Cardiac muscle cell (in vitro differentiated cells and primary cell): ENCODE measurements at regions not wholly inside any gene's neighbourhood (a gene's known extent, or its start where the extent isn't known, plus 50 kb on each side); places are given as distances from the start of the nearest gene placed in this dataset.
"Not testable (repeated sequence)": the region's sequence is repeated elsewhere in the genome, so short reads cannot be mapped to it uniquely, and the experiment has no call there.

Source experiments
- DNase-seq, 2 donors: peaks; one replicate each; pipeline versions ENCODE4 v3.0.0 to v3.0.0-alpha.2; 2010 to 2017; ENCODE audit warnings: low read depth in 1 of 2, low spot score in 1 of 2
- H3K27ac ChIP-seq: fragments of 200-600 bp; sonication (generic); 2 replicates; pipeline ENCODE4 v1.5.1; 2016
- H3K27me3 ChIP-seq: fragments of 200-600 bp; sonication (generic); 2 replicates; pipeline ENCODE4 v1.6.0; 2016; ENCODE audit warnings: control low read depth
- H3K36me3 ChIP-seq: fragments of 200-600 bp; sonication (generic); 2 replicates; pipeline ENCODE4 v1.5.1; 2016; ENCODE audit warnings: control low read depth
- H3K4me1 ChIP-seq: fragments of 200-600 bp; sonication (generic); 2 replicates; pipeline ENCODE4 v1.8.1; 2017; ENCODE audit warnings: low read depth, mild to moderate bottlenecking, mixed run types
- H3K4me3 ChIP-seq: fragments of 200-600 bp; sonication (generic); 2 replicates; pipeline ENCODE4 v1.5.1; 2016; ENCODE audit warnings: mild to moderate bottlenecking
- H3K9me3 ChIP-seq: fragments of 200-600 bp; sonication (generic); 2 replicates; pipeline ENCODE4 v1.5.1; 2017; ENCODE audit warnings: low read depth, mild to moderate bottlenecking, control low read depth
- CTCF ChIP-seq: IDR thresholded peaks from 2 replicates; pipeline ENCODE4 v1.5.1; 2012; ENCODE audit warnings: low read depth, mild to moderate bottlenecking, low read length

GRCh38 chr7:69246758-69247157 is 351.5 kb upstream of the AUTS2 start:
- Histone ChIP-seq H3K27me3 (no peaks in the 10 kb centered on the region), H3K4me3 (no peak overlapping the region), H3K9me3 (no peaks in the 10 kb centered on the region), H3K4me1 (no peaks in the 10 kb centered on the region), H3K27ac (no peak overlapping the region), H3K36me3 (no peaks in the 10 kb centered on the region)
- no peak for DNase-seq
- TF ChIP-seq CTCF, result no peak

- H3K4me3 ChIP-seq, H3K9me3 ChIP-seq, DNase-seq, H3K4me1 ChIP-seq, H3K27ac ChIP-seq, H3K36me3 ChIP-seq, H3K27me3 ChIP-seq: not testable (repeated sequence)
These were observed 349.9 kb upstream of the AUTS2 start for GRCh38 chr7:69248382-69248828.

- Histone ChIP-seq H3K9me3 (no peaks in the 10 kb centered on the region), H3K27ac (no peak overlapping the region), H3K27me3 (no peaks in the 10 kb centered on the region), H3K4me3 (no peak overlapping the region), H3K36me3 (no peaks in the 10 kb centered on the region), H3K4me1 (no peaks in the 10 kb centered on the region)
- DNase-seq, result no peak
- no peak for TF ChIP-seq CTCF
These were observed 347.3 kb upstream of the AUTS2 start for GRCh38 chr7:69250958-69251357.

GRCh38 chr7:69254643-69255042 is 343.6 kb upstream of the AUTS2 start:
- H3K36me3 ChIP-seq, result no peaks in the 10 kb centered on the region

GRCh38 chr7:69256634-69257081 is 341.6 kb upstream of the AUTS2 start:
- no peak overlapping the region for H3K4me3 ChIP-seq
- H3K9me3 ChIP-seq, result no peaks in the 10 kb centered on the region
- no peaks in the 10 kb centered on the region for H3K27me3 ChIP-seq
- DNase-seq, result no peak
- no peak overlapping the region for H3K27ac ChIP-seq
- no peaks in the 10 kb centered on the region for H3K36me3 ChIP-seq
- no peak for TF ChIP-seq CTCF
- H3K4me1 ChIP-seq, result peaks cover 6% of the 10 kb centered on the region

More at GRCh38 chr7:69254643-69255042, 343.6 kb upstream of the AUTS2 start:
- no peaks in the 10 kb centered on the region for H3K9me3 ChIP-seq
- H3K27ac ChIP-seq, result no peak overlapping the region
- H3K27me3 ChIP-seq, result no peaks in the 10 kb centered on the region
- no peak overlapping the region for H3K4me3 ChIP-seq
- no peak for DNase-seq
- H3K4me1 ChIP-seq, result peaks cover 2% of the 10 kb centered on the region
- no peak for TF ChIP-seq CTCF

GRCh38 chr7:69257592-69257991 is 340.7 kb upstream of the AUTS2 start:
- no peaks in the 10 kb centered on the region for H3K9me3 ChIP-seq
- H3K36me3 ChIP-seq, result no peaks in the 10 kb centered on the region
- H3K27me3 ChIP-seq, result peaks cover 5% of the 10 kb centered on the region
- H3K27ac ChIP-seq, result no peak overlapping the region
- no peak overlapping the region for H3K4me3 ChIP-seq
- no peak for DNase-seq
- no peak for TF ChIP-seq CTCF
- H3K4me1 ChIP-seq, result peaks cover 6% of the 10 kb centered on the region
